Stimulated activated CD8-positive, alpha-beta memory T cell treated with anti-CD3 and anti-CD28 coated beads, Interleukin-15, amount 100 ng/mL, for 48 hours (primary cell): ENCODE measurements at regions not wholly inside any gene's neighbourhood (a gene's known extent, or its start where the extent isn't known, plus 50 kb on each side); places are given as distances from the start of the nearest gene placed in this dataset.
"Not testable (repeated sequence)": the region's sequence is repeated elsewhere in the genome, so short reads cannot be mapped to it uniquely, and the experiment has no call there.

ENCODE experiments used
- DNase-seq, 2 donors: peaks; one replicate each; pipeline ENCODE4 v3.0.0-alpha.2; 2020; ENCODE audit warnings: low read depth in 2 of 2

DNA sequence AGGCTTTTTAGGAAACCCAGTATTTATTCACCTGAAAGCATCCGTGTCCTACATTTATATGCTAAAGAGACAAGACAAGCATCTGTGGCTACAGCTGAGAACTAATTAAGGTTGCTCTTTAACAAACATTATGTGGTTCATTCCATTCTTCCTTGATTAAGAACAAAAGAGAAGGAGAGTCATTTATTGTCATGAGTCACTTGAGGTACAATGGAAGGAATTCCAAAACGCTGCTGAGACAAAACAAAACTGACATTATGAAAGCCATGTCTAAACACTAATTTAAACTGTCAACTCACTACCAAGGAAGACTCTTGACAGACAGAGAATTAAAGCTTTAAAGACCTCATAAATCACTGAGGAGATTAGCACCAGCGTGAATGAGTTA lies 214.4 kb downstream of the BMP4 start:
- DNase-seq, result no peak

DNA sequence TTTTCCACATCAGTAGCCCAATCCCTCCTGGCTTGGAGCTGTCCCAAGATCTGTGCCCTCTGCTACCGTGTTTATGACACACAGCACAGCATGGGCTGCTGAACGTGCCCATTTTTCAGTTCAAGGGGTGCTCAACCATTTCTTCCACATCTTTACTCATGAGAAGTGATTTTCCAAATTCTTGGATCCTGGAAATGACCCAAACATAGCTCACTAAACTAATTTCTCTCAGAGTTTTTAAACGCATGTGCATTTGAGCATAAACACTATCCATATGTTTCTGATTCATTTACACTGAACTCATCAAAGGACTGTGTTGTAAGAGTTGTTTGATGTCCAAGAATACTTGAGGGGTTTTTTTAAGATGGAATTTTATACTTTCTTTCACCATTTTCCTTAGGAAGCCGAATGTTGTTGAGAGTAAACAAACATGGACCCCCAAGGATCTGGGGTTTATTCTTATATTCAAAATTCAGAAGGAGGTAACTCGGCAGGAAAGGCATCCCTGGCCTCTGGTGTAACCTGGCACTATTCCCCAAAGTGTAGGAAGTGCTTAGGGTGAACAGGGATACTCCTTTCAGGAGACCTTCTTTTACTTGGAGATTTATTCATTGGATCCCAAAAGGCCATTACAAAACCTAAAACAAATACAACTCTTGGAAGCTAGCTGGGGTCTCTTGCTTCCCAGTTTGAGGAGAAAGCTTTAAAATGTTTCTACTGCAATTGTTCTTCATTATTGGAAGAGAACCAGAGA lies 215.0 kb downstream of the BMP4 start:
- no peak for DNase-seq

DNA sequence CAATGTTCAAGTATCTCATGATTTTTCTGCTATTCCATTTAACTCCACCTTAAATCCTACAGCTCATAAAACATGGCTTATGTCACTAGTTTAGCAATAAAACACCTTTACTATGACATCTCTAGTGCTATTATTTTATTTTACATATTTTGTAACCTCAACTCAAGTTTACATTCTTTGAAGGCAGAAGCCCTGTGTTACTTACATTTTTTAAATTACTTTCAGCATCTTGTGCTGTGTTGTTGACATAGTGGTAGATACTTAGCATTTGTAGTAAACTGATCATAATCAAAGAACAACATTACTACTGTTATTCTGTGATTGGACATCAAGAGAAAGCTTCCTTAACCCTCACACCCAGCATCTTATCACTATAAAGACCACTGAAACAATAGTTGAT lies 216.1 kb downstream of the BMP4 start:
- DNase-seq, result no peak

DNA sequence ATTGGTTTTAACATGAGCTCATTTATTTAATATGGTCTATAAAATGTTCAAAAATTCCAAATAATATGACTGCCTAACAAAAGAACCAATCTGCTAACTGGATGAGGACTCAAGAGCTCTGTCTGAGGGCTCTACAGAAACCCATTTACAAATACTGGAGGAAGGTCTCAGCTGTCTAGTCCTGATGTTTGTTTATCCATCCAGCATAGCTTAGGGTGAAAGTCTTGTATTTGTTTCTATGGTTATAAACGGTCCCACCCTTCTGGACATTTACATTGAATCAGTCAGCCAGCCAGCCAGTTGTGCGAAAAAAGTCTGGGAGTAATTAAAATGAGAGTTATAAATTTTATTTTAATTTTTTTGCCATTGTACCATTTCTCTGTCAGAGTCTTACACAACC lies 220.7 kb downstream of the BMP4 start:
- no peak for DNase-seq

DNA sequence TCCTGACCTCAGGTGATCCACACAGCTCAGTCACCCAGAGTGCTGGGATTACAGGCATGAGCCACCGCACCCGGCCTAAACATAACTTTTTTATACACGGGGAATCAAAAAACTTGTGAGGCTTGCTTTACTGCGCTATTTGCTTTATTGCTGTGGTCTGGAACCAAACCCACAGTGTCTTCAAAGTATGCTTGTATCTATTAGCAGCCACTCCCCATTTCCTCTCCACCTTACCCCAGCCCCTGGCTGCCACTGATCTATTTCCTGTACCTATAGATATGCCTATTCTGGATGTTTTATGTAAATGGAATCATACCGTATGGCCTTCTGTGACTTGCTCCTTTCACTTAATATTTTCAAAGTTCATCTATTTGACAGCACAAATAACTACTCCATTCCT lies 233.4 kb downstream of the BMP4 start:
- no peak for DNase-seq

DNA sequence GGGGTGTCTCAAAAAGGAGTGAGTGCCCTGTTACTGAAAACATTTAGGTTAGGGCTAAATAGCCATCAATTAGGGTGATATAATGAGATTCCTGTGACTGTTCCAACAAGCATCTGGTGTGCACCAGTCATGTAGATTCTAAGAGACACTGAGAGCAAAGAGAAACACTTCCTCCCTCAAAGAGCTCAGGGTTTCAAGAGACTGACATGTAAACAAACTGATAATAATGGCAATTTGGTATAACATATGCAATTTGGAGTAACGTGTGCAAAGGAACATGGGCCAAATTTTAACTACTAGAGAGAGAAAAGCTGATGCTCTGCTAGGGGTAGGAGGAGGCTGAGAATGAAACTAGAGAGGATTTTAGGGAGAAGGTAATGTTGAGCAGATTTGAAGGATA lies 237.1 kb downstream of the BMP4 start:
- DNase-seq, result no peak

DNA sequence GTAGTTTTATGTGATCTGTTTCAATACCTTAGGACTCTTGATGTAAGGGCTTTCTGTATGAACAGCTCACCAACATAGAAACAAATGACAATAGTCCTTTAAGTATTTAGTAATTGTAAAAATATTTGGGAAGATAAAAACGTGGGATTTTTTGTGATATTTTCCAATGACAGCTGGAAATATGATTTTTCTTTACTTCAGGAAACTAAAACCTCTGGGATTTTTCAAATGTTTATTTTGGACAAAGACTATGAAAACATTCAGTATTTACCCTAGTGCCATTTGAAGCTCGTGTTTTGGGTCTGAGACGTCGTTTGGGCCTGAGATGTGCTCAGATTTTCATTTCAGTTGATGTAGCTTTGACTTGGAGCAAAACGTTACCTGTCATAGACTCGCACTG lies 240.0 kb downstream of the BMP4 start:
- DNase-seq, result no peak

DNA sequence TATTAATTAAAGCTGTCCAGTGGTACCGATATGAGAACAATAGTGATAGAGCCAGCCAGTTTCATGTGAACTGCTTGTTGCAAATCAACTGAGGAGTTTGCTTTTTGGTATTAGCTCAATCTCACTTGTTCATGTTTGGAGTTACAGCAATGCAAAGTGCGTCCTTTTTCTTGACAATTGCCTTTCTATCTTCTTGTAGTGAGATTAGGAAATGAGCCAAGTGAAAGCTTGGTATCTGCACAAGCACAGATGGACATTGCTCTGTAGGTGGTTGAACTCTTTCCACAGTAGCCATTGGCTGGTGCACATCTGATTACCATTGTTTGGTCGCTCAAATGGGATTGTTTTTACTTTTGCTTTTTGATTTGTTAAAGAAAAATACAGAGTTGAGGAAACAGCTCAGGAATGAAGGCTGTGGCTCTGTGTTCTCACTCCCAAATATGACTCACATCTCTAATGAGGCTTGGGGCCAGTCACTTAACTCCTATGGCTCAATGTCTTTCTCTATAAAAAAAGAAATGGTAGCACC lies 241.4 kb downstream of the BMP4 start:
- DNase-seq, result no peak

DNA sequence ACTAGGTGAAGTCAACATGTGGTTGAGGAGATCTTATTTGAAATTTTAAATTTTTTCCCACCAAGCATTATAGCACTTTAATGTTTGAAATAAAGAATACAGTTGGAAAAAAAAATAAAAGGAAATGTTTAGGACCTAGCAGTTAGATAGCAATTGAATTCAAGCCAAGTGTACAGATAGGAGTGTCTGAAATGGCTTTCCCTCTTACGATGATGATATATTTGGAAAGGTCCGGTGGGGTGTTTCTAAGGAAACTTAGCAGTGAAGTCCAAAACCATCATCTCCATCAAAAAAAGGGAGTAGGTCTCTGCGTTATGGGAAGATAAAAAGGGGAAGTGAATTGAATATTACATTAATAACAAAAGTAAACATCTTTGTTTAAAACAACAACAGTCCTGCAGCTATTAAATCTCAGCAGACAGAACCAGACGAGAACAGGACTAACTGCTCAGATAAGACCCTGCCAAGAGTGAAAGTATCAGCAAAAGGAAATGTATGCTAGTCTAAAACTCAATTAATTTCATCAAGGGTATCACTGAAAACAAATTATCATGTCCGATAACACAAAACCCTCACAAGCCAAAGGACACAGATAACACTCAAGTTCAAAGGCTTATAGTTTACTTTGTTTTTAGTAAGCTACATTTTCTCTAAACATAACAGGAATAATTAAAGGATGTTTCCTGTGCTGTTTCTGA lies 242.0 kb downstream of the BMP4 start:
- DNase-seq, result no peak

DNA sequence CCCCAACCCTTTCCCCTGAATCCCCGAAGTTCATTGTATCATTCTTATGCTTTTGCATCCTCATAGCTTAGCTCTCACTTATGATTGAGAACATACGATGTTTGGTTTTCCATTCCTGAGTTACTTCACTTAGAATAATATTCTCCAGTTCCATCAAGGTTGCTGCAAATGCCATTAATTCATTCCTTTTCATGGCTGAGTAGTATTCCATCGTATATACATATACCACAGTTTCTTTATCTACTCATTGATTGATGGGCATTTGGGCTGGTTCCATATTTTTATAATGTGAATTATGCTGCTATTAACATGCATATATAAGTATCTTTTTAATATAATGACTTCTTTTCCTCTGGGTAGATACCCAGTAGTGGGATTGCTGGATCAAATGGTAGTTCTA lies 243.7 kb downstream of the BMP4 start:
- DNase-seq, result not testable (repeated sequence)

DNA sequence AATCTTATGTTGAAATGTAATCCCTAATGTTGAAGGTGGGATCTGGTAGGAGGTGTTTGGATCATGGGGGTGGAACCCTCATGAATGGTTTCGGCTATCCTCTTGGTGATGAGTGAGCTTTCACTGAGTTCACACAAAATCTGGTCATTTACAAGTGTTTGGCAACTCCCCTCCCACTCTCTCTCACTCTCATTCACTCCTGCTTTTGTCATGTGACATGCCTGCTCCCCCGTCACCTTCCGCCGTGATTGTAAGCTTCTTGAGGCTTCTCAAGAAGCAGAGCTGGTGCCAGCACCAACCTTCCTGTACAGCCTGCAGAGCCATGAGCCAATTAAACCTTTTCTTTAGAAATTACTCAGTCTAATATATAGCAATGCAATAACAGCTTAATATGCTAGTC lies 245.4 kb downstream of the BMP4 start:
- DNase-seq, result no peak

DNA sequence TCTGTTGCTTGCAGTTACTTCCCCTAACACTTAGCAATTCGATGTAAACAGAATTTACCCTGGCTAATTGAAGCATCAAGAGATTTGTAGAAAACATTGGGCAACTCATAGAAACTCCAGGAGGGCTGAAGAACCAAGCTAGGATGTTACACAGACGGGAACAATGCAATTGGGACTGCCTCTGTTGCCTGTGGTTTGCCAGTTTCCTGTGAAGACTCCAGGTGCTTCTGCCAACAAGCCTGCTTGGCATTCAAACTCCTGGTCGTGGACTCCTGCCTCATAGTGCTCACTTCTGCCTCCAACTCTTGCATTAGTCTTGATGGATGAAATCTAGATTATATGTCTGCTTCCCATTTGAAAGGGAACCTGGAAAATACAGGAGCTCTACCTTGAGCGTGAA lies 246.0 kb downstream of the BMP4 start:
- no peak for DNase-seq

DNA sequence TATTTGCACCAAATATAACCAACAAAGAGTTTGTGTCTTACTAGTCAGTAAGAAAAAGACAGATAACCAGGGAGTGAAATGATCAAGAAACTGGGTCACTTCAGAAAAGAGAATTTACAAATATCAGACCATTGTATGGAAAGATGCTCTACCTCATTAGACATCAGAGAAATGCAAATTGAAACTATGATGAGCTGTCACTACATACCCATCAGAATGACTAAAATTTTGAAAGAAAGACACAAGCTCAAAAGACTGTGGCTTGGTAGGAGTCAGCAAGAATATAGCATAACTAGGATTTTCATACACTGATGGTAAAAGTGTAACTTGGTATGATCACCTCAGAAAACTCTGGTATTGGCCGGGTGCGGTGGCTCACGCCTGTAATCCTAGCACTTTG lies 247.2 kb downstream of the BMP4 start:
- no peak for DNase-seq

DNA sequence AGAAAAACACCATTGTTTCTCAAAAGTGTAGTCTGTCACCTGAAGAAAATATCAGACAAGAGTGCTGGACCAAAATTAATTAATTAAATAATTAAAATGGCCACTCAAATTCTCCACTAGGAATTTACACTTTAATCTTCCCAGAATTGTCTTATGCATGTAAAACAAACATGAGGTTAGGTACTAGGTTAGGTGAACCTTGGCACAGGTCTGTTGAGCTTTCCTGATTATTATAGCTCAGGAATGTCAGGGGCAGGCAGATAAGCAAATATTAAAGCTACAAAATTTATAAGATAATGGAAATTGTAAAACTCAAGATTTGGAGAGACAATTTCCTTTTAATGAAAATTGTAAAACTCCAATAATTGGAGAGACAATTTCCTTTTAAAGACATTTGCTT lies 253.2 kb downstream of the BMP4 start:
- DNase-seq, result no peak

DNA sequence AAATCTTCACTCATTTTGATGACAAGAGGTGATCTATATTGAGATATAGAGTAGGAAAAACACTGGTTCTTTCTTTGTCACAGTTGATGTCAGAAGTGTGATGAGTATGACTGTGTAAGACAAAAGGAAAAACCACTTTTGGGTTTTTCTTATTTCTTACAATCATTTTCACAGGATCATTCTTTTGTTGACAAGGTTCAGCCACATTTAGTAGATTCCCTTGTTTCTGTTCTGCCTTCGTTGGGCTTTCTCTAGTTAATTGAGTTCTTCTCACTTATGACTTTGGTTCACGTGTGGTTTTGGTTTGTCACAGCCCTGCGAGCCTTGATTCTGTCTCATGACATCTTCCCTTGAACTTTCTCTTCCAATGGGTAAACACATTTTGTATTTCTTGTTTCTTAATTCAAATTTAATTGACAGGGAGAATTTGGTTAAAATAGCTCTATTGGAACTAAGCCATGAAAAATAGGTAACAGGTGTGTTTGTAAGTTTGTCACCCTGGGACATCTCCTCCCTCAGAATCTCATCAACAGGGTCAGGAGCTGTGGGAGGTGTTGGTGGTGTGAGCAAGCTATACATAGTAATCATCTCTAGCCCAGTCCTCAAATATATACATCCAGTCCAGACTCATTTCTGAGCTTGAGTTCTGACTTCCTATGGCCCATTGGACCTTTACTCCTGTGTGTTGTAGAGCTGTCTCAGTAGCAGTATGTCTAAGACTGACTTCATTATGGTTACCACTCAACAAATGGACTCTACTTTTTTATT lies 255.3 kb downstream of the BMP4 start:
- DNase-seq, result no peak

DNA sequence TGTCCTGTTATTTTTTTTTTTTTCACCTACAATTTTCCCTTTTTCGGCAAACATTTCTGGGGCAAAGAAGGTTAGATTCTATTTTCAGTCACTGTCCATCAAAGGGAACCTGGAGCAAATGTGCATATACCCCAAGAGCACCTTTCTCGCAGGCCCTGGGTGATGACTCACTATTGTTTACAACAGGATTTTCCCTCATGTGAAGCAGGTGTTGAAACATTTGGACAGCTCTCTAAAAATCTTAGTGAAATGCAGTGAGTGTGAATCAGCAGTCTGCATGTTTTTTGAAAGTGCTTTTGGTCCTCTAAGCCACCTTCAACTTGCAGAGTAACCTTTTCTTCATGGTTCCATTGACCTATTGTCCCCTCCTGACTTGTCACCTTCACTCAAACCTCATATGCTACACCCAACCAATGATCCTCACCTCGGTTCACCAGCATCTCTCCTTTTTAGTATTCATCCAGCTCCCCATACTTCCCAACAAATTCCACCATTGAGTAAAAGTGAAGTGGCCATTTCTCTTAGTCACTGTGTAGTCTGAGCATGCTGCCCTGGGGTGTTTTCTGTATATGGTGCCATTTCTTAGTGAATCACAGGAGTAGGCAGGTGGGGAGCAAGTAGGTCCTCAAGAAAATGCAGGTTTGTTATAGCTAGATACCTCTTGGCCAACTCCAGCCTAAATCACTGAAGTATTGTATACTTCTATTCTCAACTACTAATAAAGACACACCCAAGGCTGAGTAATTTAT lies 260.2 kb downstream of the BMP4 start:
- no peak for DNase-seq

DNA sequence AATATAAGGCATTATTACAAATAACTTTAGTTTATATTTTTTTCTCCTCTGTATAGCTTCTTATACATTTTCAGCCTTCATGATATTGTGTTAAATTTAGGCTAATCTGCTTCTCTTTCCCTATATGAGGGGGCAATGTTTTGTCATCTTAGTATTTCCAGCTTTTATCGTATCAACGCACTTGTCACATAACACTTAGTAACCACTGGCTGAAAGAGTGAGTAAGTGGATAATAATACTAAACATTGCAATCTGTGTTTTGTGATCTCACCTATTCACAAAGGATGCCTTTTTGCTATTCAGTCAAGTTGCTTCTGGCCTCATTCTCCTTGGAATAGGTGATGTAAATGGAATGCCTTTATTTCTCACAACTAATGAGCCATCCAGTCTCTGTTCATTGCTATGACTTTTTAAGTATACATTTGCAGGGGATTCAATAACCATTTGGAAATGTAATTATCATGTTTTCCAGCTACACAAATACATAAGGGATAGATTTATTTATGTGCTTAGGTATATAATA lies 260.9 kb downstream of the BMP4 start:
- DNase-seq, result no peak

DNA sequence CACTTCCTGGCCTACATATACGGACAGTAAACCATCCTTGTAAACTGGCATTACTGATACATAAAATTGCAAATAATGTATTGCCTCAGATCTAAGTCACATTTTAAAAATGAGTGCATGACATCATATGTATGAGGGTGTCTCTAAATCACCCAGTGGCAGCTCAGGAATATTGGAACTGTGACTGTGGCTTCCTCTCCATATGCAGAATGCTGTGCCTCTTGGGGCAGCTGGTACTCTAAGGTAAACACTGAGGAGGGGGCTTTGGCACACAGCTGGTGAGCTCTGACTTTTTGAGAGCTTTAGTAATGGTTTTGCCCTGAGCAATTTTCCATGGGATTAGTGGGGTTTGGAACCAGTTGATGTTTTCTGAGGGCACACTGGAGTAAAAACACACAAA lies 263.7 kb downstream of the BMP4 start:
- no peak for DNase-seq

DNA sequence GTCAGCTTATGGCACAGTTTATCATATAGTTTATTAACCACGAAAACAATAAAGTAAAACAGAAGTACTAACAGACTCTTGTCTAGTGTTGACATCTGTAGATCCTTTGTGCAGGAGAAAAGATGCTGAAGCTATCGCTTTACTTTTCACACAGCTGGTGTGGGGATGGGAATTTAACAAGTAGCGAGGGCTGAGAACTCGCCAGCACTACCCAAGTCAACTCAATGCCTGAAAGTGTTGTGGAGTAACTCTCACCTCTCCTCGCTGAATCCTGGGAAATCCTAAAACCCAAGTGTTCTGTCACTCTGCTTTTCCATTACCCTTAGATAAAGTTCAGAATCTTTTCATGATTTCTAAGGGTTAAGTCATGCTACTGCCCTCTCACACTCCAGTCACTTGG lies 264.2 kb downstream of the BMP4 start:
- DNase-seq, result no peak

DNA sequence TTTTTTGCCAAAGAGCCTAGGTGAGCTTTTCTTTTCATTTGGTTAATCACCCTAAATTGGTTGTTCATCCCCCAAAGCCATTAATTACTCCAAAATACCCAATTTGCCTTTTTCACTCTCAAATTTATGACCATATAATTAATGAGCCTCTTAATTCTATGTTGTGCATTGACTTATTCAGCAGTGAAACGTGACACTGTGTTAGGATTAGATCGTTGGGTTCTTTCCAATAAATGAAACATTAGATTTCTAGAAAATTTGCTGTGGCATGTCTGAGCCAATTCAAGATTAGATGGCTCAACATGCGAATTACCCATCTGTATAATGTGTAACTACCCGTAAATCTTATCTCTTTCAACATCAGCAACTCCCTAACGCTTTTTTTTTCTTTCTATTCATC lies 273.4 kb downstream of the BMP4 start:
- no peak for DNase-seq

DNA sequence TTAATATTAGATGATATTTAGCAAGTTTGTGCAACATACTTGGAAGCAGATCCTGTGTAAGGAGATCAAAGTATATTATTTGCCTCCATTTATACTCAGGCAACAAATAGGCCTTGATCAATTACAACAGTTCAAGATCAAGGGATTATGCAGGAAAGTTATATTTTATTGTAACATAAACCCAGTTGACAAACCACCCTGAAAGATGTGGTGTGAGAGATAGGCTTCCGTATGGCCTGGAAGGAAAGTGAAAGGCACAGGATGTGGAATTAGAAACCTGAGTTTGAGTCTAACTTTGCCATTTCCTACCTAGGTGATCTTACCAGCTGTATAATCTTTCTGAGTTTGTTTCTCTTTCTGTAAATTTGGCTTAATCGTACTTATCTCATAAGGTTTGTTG lies 284.1 kb downstream of the BMP4 start:
- no peak for DNase-seq

DNA sequence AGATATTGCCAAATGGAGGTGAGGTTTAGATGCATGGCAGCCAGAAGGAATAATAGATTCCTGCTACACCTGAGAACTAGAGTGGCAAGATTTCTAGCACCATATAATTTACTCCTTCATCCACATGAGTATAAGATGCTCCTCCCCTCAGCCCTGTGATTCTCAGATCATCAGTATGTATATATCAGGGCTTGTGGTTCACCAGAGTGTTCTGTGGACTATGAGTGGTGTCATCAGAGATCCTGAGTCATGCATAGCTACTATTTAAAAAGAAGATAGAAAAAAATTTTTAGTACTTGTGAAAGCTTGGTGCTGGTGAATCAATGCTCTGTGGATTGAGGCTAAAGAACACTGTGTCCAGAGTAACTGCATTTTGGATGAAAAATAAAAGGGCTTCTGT lies 285.9 kb downstream of the BMP4 start:
- no peak for DNase-seq
